WI38 (cell line): ENCODE measurements at regions not wholly inside any gene's neighbourhood (a gene's known extent, or its start where the extent isn't known, plus 50 kb on each side); places are given as distances from the start of the nearest gene placed in this dataset.

Experiments used
- H3K4me3 ChIP-seq: 2 replicates; pipeline ENCODE4 v1.5.1; 2011; ENCODE audit warnings: low read depth, mild to moderate bottlenecking, control low read depth, low read length
- TF ChIP-seq, protein P1 (sequence below): IDR thresholded peaks from 2 replicates; pipeline ENCODE4 v1.5.1; 2012; ENCODE audit warnings: low read depth, mild to moderate bottlenecking, control low read depth, low read length

DNA sequence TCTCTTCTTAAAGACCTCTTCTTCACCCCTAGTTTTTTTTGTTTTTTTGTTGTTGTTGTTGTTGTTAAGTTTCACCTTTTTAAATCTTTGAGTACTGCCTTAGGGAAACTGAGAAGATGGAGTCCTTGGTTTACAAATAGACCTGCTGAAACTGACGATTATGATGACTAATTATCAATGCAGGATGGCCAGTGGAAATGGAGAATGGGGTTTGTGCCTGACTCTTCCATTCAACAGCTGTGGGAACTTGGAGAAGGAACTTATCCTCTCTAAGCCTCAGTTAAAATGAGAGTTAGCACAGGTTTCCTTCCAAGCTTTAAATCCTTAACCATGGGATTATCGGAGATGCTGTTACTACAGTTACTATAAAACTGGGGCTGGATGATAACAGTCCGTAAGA is 66.7 kb upstream of the PNMA1 start:
- TF ChIP-seq, protein P1, sequence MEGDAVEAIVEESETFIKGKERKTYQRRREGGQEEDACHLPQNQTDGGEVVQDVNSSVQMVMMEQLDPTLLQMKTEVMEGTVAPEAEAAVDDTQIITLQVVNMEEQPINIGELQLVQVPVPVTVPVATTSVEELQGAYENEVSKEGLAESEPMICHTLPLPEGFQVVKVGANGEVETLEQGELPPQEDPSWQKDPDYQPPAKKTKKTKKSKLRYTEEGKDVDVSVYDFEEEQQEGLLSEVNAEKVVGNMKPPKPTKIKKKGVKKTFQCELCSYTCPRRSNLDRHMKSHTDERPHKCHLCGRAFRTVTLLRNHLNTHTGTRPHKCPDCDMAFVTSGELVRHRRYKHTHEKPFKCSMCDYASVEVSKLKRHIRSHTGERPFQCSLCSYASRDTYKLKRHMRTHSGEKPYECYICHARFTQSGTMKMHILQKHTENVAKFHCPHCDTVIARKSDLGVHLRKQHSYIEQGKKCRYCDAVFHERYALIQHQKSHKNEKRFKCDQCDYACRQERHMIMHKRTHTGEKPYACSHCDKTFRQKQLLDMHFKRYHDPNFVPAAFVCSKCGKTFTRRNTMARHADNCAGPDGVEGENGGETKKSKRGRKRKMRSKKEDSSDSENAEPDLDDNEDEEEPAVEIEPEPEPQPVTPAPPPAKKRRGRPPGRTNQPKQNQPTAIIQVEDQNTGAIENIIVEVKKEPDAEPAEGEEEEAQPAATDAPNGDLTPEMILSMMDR: no peak
- H3K4me3 ChIP-seq: no peak overlapping the region

DNA sequence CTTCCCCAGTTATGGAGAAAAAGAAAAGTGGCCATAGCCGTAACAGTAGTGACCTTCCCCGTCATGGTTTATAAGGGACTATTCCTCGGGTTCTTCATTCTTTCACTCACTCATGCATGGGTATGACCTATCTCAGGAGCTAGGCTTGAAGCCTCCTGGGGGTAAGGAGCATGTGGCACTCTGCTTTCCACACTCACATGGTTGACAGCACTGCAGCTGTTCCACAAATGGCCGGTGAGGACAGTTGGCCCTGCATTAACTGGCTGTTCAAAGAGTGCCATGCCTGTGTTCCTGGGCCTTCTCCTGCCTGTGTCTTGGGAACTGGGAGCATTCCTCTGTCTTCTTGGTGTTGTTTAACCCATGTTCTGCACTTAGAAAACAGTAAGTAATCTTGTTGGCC is 66.2 kb upstream of the PNMA1 start:
- H3K4me3 ChIP-seq: no peak overlapping the region
- TF ChIP-seq, protein P1: no peak

DNA sequence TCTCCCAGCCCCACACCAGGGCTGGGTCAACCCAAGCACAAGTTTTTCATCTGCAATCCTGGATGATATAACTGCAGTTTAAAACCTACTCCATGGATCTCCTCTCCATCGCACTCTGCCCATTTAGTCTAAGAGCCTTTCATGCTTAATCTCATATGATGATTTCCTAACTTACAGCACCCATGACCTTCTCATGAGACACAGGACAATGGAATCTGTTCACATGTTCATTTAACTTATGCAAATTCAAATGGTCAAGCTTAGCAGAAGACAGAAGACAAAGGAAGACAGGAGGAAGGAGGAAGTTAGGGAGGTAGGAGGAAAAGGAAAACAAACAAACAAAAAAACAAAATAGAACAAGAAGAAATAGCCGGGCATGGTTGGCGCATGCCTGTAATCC is 64.6 kb upstream of the PNMA1 start:
- H3K4me3 ChIP-seq: no peak overlapping the region
- TF ChIP-seq, protein P1: no peak

DNA sequence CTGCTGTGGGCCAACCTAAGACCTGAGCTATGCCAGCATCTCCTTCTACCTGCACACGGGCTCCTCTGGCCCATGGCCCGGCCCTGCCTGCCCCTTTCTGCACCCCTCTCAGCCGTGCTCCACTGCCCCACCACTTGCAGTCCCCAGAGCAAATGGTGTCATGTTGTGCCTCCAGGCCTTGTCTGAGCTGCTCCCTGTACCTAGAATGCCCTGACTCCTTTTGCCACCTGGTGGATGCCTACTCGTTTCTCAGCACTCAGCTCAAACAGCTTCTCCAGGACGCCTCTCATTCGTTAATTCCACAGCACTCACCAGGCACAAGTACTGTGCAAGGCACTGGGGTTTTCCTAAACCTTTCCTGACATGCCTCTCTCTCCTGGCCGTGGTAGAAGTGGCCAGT is 63.2 kb upstream of the PNMA1 start:
- H3K4me3 ChIP-seq: no peak overlapping the region
- TF ChIP-seq, protein P1: no peak

DNA sequence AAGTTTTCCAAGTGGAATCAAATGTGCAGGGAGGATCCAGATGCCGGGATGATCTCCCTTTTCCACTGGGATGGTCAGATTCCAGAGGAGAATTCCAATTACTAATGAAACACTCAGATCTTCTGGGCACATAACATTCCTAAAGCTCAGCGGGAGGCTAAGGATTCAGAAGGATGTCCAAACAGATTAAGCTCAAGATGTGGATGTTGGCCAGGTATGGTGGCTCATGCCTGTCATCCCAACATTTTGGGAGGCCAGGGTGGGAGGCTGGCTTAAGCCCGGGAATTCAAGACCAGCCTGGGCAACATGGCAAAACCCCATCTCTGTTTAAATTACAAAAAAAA is 62.0 kb upstream of the PNMA1 start:
- TF ChIP-seq, protein P1: no peak

DNA sequence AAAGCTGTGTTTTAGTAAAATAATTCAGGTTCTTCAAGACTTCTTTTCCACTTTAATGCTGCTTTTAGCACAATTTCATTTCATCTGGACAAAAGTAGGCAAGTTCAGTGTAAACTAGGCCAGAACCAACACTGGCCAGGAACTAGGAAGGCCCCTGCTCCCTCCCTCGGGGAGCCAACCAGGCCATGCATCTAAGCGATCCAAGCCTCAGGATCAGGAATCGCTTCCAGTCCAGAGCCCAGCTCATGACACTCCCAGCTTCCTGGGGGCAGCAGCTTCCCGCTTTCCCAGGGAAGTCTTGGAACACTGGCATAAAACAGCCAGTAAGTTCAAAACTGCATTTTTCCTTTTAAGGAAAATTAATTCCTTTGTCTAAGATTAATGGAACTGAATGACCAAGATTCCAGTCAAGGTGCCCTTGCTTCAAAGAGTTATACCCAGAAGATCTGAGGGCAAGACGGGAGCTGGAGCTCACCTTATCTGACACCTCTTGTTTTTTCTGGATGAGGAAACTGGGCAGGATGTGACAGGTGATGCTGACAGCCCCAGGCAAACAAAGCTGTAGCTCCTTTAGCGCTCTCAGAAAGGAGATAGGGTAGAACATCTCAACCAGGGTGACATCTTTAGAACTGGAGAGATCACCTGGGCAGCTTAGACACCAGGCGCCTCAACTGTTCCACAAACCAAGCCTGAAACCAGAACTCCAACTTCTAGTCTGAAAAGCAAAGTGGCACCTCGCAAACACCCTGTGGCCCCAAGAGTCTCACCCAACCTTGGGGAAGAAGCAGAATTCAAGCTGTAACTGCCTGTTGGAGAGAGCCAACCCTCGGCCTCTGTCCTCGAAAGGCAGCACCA is 61.4 kb upstream of the PNMA1 start:
- H3K4me3 ChIP-seq: no peak overlapping the region
- TF ChIP-seq, protein P1: no peak

More for the DNA sequence above, 62.0 kb upstream of the PNMA1 start:
- H3K4me3 ChIP-seq: no peak overlapping the region

DNA sequence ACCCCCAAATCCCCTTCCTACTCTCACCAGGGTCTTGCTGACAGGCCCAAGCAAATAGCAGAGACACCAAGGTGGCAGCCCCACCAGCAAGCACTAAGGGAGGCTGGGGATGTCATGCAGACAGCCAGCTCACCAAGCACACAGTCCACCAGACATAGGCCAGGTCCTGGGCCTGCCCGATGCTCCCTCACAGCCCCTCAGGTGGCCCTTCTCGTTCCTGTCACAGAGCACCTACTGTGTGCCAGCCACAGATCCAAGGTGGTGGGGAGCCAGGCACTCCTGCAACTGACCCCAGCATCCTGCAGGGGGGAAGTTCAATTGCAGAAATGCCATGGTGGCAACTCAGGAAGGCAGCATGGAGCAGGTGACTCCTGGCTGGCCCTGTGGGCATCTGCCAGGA is 60.5 kb upstream of the PNMA1 start:
- TF ChIP-seq, protein P1: no peak
- H3K4me3 ChIP-seq: no peak overlapping the region
